Stomach (tissue), 4 donors: ENCODE measurements at regions not wholly inside any gene's neighbourhood (a gene's known extent, or its start where the extent isn't known, plus 50 kb on each side); places are given as distances from the start of the nearest gene placed in this dataset.

Experiments
- EP300 ChIP-seq: sonication (generic); formaldehyde crosslinking; IDR thresholded peaks from one replicate; pipeline ENCODE4 v1.6.1; 2017; ENCODE audit warnings: antibody characterized with exemption
- TF ChIP-seq, protein P1 (sequence below), 7 experiments: fragments of 450-650 bp in 4 of 7; fragments of 200-600 bp in 3 of 7; sonication (generic) in 3 of 7; IDR thresholded peaks; one replicate each; pipeline ENCODE4 v1.5.1; 2016 to 2019; ENCODE audit warnings: antibody characterized with exemption in 7 of 7, control low read depth in 2 of 7, mild to moderate bottlenecking in 1 of 7

DNA sequence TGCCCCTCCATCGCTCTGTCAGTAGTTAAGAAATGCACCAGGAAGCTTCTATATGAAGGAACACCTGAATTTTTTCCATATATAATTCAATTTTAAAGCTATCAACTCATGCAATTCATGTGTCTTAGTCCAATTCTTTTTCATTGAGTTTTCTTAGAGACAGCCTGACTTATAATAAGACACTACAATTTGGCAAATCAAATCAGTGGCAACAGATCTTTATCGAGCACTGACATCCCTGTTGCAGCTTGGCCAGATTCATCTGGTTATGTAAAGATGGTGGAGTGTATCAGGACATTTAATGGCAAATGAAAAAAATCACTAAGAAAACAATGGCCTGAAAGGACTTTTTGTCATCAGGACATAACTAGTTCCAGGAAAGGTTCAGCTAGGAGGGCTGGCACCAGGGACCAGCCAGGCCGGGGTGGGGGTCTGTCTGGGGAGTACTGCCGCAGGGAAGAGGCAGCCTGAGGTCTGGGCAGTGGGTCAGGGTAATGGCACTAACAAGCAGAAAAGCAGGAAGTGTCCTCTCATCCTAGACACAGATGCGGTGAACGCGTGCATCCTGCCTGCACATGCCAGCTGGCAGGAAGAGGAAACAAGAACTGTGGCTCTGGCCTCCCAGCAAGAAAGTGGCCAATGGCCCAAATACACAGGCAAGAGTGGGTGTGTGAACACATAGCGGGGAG, 100.5 kb upstream of the LMNTD1 start:
- TF ChIP-seq EP300: no peak
- TF ChIP-seq, protein P1, sequence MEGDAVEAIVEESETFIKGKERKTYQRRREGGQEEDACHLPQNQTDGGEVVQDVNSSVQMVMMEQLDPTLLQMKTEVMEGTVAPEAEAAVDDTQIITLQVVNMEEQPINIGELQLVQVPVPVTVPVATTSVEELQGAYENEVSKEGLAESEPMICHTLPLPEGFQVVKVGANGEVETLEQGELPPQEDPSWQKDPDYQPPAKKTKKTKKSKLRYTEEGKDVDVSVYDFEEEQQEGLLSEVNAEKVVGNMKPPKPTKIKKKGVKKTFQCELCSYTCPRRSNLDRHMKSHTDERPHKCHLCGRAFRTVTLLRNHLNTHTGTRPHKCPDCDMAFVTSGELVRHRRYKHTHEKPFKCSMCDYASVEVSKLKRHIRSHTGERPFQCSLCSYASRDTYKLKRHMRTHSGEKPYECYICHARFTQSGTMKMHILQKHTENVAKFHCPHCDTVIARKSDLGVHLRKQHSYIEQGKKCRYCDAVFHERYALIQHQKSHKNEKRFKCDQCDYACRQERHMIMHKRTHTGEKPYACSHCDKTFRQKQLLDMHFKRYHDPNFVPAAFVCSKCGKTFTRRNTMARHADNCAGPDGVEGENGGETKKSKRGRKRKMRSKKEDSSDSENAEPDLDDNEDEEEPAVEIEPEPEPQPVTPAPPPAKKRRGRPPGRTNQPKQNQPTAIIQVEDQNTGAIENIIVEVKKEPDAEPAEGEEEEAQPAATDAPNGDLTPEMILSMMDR (IDR thresholded peaks at IDR 0.05): no peak
